AG10803 (cell line): ENCODE measurements at regions not wholly inside any gene's neighbourhood (a gene's known extent, or its start where the extent isn't known, plus 50 kb on each side); places are given as distances from the start of the nearest gene placed in this dataset.

ENCODE experiments used
- DNase-seq: peaks from one replicate; pipeline ENCODE4 v3.0.0; 2010; ENCODE audit warnings: low read depth
- H3K4me3 ChIP-seq: 2 replicates; pipeline ENCODE4 v1.5.1; 2011; ENCODE audit warnings: mild to moderate bottlenecking, low read length, control low read depth
- TF ChIP-seq, protein P1 (sequence below): conservative IDR thresholded peaks from 2 replicates; pipeline ENCODE4 v1.5.1; 2011; ENCODE audit warnings: mild to moderate bottlenecking, low read length, control low read depth, inconsistent platforms

GRCh38 chr2:236767941-236768340 lies 198.3 kb downstream of the ACKR3 start:
- no peak for DNase-seq
- TF ChIP-seq, protein P1, sequence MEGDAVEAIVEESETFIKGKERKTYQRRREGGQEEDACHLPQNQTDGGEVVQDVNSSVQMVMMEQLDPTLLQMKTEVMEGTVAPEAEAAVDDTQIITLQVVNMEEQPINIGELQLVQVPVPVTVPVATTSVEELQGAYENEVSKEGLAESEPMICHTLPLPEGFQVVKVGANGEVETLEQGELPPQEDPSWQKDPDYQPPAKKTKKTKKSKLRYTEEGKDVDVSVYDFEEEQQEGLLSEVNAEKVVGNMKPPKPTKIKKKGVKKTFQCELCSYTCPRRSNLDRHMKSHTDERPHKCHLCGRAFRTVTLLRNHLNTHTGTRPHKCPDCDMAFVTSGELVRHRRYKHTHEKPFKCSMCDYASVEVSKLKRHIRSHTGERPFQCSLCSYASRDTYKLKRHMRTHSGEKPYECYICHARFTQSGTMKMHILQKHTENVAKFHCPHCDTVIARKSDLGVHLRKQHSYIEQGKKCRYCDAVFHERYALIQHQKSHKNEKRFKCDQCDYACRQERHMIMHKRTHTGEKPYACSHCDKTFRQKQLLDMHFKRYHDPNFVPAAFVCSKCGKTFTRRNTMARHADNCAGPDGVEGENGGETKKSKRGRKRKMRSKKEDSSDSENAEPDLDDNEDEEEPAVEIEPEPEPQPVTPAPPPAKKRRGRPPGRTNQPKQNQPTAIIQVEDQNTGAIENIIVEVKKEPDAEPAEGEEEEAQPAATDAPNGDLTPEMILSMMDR: no peak
- no peak overlapping the region for H3K4me3 ChIP-seq

GRCh38 chr2:236768393-236769140 lies 198.9 kb downstream of the ACKR3 start:
- peak; percentile 95 for DNase-seq
- TF ChIP-seq, protein P1: no peak
- no peak overlapping the region for H3K4me3 ChIP-seq

DNA sequence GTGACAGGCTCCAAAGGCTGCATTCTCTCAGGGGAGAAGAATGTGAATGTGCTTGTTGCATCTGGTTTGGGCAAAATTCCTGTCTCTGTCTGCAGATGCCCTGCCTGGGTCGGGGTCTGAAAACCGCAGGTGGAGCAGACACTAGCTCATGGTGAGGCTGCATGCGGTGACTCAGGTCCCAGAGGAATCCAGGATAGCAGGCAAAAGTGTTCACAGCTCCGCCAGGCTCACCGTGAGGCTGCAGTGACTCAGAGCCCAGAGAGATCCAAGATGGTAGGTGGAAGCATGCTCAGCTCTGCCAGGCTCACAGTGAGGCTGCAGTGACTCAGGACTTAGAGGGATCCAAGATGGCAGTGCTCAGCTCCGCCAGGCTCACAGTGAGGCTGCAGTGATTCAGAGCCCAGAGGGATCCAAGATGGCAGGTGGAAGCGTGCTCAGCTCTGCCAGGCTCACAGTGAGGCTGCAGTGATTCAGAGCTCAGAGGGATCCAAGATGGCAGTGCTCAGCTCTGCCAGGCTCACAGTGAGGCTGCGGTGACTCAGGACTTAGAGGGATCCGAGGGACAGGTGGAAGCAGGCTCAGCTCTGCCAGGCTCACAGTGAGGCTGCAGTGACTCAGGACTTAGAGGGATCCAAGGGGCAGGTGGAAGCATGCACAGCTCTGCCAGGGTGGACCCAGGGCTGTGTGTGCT lies 200.5 kb downstream of the ACKR3 start:
- TF ChIP-seq, protein P1: no peak
- H3K4me3 ChIP-seq: no peak overlapping the region
- DNase-seq: peak; percentile 99

DNA sequence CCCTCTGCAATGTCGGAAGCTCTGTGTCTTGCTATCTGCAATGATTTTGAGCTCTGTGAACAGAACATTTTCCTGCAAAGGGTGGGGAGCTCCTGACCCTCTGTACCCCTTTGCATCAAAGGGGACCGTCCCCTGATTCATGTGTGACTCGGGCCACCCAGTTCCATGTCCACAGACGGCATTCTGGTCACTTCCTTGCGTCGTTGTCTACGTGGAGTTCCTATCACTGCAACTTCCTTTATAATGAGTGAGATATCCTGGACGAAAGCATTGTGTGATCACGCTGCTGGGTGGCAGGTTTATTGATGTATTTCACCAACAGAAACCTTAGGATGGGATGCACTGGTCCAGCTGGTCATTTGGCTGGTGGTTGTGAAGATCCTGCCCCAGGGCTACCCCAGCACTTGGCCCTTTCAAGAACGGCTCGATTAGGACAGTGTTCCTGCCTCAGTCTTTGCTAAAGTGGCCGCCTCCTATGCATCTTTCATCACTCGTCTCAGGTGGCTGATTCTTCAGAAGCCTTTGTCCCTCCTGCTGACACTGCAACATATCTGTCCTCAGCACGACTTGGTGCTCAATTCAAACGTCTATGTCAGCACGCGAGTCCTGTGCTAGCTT lies 202.7 kb downstream of the ACKR3 start:
- H3K4me3 ChIP-seq: no peak overlapping the region
- TF ChIP-seq, protein P1: no peak
- DNase-seq: no peak

DNA sequence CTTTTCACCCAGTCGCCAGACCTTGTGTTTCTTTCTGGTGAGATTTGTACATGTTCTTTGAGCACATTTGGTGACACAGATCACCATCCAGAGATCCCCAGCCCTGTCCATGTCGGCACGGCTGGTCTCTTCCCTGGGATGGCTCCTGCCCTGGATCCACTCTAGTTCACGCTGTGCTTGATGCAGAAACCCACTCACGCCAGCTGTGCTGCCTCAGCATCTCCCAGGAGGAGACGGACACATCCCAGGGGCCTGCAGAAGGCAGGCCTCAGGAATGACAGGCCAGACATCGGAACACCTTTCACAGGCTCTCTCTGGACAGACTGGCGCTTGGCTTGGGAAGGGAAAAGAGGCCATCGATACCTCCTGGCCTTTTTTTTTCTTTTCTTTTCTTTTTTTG lies 203.6 kb downstream of the ACKR3 start:
- DNase-seq: no peak
- H3K4me3 ChIP-seq: no peak overlapping the region
- TF ChIP-seq, protein P1: no peak

DNA sequence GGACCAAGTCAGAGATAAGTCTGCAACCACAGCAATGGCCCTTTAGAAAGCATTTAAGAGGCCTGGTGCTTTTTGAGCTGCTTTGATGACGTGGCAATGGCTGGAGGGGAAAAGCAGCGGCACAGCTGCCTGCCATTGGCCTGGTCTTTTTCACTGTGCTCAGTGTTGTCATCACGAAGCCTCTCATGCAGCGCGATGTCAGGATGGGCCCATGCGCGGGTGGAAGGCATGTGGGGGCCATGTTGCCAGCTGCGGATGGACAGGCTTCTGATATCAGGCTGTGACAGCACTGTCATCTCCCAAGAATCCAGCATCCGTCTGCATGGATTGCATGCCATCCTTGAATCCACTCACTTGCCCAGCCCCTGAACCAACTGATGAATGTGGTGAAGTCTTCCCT lies 204.5 kb downstream of the ACKR3 start:
- no peak overlapping the region for H3K4me3 ChIP-seq
- DNase-seq: no peak
- TF ChIP-seq, protein P1: no peak
